HEK293T (cell line): ENCODE measurements at regions not wholly inside any gene's neighbourhood (a gene's known extent, or its start where the extent isn't known, plus 50 kb on each side); places are given as distances from the start of the nearest gene placed in this dataset.

Experiments used
- CTCF ChIA-PET: fragments of 350-600 bp; formaldehyde crosslinking; extraction: SDS; loops from one replicate; lab custom pipeline; 2021; ENCODE audit warnings: antibody characterized with exemption, inconsistent platforms; lab: Yijun Ruan, JAX
- POLR2A ChIA-PET: fragments of 350-600 bp; formaldehyde crosslinking; extraction: SDS; loops from one replicate; lab custom pipeline; 2020; ENCODE audit warnings: antibody characterized with exemption, inconsistent platforms; lab: Yijun Ruan, JAX
- DNase-seq: peaks from one replicate; pipeline ENCODE4 v3.0.0; 2012; ENCODE audit warnings: mixed read lengths; ENCODE audit errors: extremely low spot score
- ARNT ChIP-seq: fragments of 450-650 bp; IDR thresholded peaks from 2 replicates; pipeline ENCODE4 v1.6.1; 2017; ENCODE audit warnings: mild to moderate bottlenecking
- BHLHE40 ChIP-seq: fragments of 450-650 bp; IDR thresholded peaks from 2 replicates; pipeline ENCODE4 v1.6.1; 2016; ENCODE audit warnings: mild to moderate bottlenecking, moderate library complexity, borderline replicate concordance
- CTBP1 ChIP-seq: fragments of 450-650 bp; IDR thresholded peaks from 2 replicates; pipeline ENCODE4 v1.6.1; 2016; ENCODE audit warnings: borderline replicate concordance
- ELF4 ChIP-seq: fragments of 450-650 bp; IDR thresholded peaks from 2 replicates; pipeline ENCODE4 v1.6.1; 2017; ENCODE audit warnings: antibody characterized with exemption
- FOXA1 ChIP-seq: fragments of 450-650 bp; IDR thresholded peaks from 2 replicates; pipeline ENCODE4 v1.6.1; 2016; ENCODE audit warnings: mild to moderate bottlenecking
- FOXK2 ChIP-seq: fragments of 450-650 bp; IDR thresholded peaks from 2 replicates; pipeline ENCODE4 v1.6.1; 2016; ENCODE audit warnings: mild to moderate bottlenecking
- FOXM1 ChIP-seq: fragments of 450-650 bp; IDR thresholded peaks from 2 replicates; pipeline ENCODE4 v1.6.1; 2017; ENCODE audit warnings: mild to moderate bottlenecking, borderline replicate concordance
- HDGF ChIP-seq: fragments of 450-650 bp; IDR thresholded peaks from 2 replicates; pipeline ENCODE4 v1.6.1; 2017; ENCODE audit warnings: antibody characterized with exemption, borderline replicate concordance
- L3MBTL2 ChIP-seq: fragments of 450-650 bp; conservative IDR thresholded peaks from 2 replicates; pipeline ENCODE4 v1.6.1; 2016; ENCODE audit warnings: mild to moderate bottlenecking
- LEF1 ChIP-seq: fragments of 450-650 bp; IDR thresholded peaks from 2 replicates; pipeline ENCODE4 v1.6.1; 2017; ENCODE audit warnings: mild to moderate bottlenecking, borderline replicate concordance
- NFRKB ChIP-seq: fragments of 450-650 bp; IDR thresholded peaks from 2 replicates; pipeline ENCODE4 v1.6.1; 2016; ENCODE audit warnings: mild to moderate bottlenecking, moderate library complexity
- PKNOX1 ChIP-seq: fragments of 450-650 bp; IDR thresholded peaks from 2 replicates; pipeline ENCODE4 v1.6.1; 2016
- SP1 ChIP-seq: fragments of 450-650 bp; IDR thresholded peaks from 2 replicates; pipeline ENCODE4 v1.6.1; 2017
- SUZ12 ChIP-seq: fragments of 450-650 bp; IDR thresholded peaks from 2 replicates; pipeline ENCODE4 v1.6.1; 2016; ENCODE audit warnings: mild to moderate bottlenecking
- TARDBP ChIP-seq: fragments of 450-650 bp; IDR thresholded peaks from 2 replicates; pipeline ENCODE4 v1.6.1; 2016
- ZNF384 ChIP-seq: fragments of 450-650 bp; IDR thresholded peaks from 2 replicates; pipeline ENCODE4 v1.6.1; 2016

DNA sequence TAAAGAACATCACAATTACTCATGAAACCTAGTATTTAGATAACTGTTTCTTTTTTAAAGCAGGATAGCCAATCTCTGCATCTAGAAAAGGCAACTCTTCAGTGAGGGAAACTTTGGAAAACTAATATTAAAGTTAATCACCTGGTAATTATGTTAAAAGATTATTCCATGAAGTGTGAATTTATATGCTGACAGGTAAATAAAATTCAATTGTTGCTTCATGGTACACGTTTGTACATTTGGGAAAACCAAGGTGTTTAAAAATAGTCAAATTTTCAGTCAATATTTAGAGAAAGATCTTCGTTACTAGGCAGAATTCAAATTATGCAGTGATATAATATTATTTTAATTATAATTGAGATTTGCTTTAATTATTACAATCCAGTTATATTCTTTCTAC, 100.1 kb upstream of the LRFN5 start:
- POLR2A ChIA-PET, result no interaction called here
- DNase-seq, result no peak
- CTCF ChIA-PET, result no interaction called here
- no peak for TF ChIP-seq PKNOX1
- no peak for TF ChIP-seq FOXK2
- TF ChIP-seq NFRKB, result no peak
- no peak for TF ChIP-seq TARDBP

GRCh38 chr14:41505491-41505890, 101.2 kb upstream of the LRFN5 start:
- ChIA-PET CTCF (no interaction called here), POLR2A (no interaction called here)
- no peak for TF ChIP-seq CTBP1
- no peak for TF ChIP-seq FOXK2
- no peak for TF ChIP-seq FOXM1
- TF ChIP-seq TARDBP, result no peak
- TF ChIP-seq PKNOX1, result no peak
- TF ChIP-seq SP1, result no peak
- TF ChIP-seq L3MBTL2, result no peak
- peak; percentile 8 for DNase-seq

DNA sequence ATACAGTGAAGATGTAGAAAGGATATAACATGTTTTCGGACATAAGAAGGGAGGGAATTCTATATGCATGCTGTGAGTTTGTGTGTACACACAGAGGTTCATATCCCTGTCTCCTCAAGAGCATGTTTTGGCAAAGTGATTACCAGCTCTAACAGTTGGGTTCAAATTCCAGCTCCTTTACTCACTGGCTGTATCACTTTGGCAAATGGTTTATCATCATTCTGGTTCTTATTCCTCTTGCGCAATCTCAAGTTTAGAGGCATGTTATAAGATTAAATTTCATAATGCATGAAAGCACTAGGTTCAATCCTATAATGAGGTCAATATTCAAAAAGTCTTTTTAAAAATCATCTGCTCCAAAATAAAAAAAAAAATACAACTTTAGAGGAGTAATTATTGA, 107.7 kb upstream of the LRFN5 start:
- TF ChIP-seq BHLHE40 (no peak), NFRKB (no peak), CTBP1 (no peak), ELF4 (no peak), FOXA1 (no peak), L3MBTL2 (no peak), ARNT (no peak), FOXK2 (no peak), PKNOX1 (no peak), TARDBP (no peak)
- ChIA-PET POLR2A (no interaction called here), CTCF (no interaction called here)
- no peak for DNase-seq

DNA sequence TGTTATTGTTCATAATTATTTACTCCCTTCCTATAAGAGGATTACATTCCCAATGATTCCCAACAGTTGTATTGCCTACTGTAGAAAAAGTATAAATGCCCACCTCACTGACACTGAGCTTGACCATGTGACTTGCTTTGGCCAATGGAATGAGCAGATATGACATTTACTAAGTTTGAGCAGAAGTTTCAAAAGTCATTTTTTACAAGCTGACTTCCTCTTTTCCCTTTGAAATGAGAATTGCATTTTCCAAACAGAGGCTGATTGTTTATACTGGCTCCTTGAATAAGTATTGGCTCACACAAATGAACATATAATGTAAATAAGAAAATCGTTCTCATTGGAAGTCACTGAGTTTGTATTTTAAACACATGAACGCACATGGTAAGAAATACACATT, 116.4 kb upstream of the LRFN5 start:
- no peak for DNase-seq
- TF ChIP-seq FOXK2 (no peak), LEF1 (no peak), FOXA1 (no peak), PKNOX1 (no peak), TARDBP (no peak), ZNF384 (no peak), ARNT (no peak)
- ChIA-PET POLR2A (no interaction called here), CTCF (no interaction called here)

DNA sequence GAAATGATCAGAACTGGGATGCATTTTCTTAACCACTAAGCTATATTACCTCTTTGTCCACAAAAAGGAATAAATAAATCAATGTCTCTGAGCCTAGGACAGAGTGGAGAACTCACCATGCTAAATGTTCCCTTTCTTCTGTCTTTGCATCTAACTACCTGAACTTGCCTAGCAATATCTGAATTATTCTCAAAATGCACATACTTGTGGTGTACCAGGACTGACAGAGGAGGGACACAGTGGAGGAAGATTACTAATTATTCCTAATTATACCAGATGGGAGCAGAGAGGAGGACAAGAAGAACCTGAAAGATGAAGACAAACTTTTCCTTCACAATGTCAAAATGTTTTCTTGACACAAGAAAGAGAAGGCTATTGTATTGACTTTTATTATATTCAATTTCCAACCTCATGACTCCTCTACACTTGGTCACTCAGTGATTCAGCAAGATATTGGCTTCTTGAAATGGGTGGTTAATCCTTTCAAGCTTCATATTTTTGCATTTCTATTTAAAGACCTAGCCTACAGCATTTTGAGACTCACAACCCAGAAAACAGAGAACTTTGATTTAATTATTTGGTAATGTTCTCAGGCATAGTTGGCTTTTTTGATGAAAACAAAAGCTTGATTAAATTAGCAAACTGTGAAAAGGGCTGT, 117.2 kb upstream of the LRFN5 start:
- POLR2A ChIA-PET, result no interaction called here
- DNase-seq, result no peak
- TF ChIP-seq CTBP1 (no peak), PKNOX1 (no peak), FOXK2 (no peak), L3MBTL2 (no peak), FOXA1 (no peak), TARDBP (no peak), SUZ12 (no peak), NFRKB (no peak), ARNT (no peak), ZNF384 (no peak), LEF1 (no peak), BHLHE40 (no peak), ELF4 (no peak), FOXM1 (no peak), SP1 (no peak), HDGF (no peak)
- CTCF ChIA-PET, result no interaction called here

GRCh38 chr14:41488401-41488800, 118.3 kb upstream of the LRFN5 start:
- POLR2A ChIA-PET, result no interaction called here

More at GRCh38 chr14:41488401-41488800, 118.3 kb upstream of the LRFN5 start:
- TF ChIP-seq ARNT (no peak), ZNF384 (no peak), SUZ12 (no peak)
- CTCF ChIA-PET, result no interaction called here
- no peak for DNase-seq
